Neural cell (in vitro differentiated cells): ENCODE measurements at regions not wholly inside any gene's neighbourhood (a gene's known extent, or its start where the extent isn't known, plus 50 kb on each side); places are given as distances from the start of the nearest gene placed in this dataset.

Experiments used
- H2AFZ ChIP-seq: fragments of 200-600, 300-800 bp; sonication (generic), shearing (Covaris generic); 2 replicates; pipeline ENCODE4 v1.6.0; 2014; ENCODE audit warnings: low read depth, mild to moderate bottlenecking, antibody characterized with exemption, low read length, moderate library complexity
- H3F3A ChIP-seq: fragments of 200-600 bp; shearing (Covaris generic); 2 replicates; pipeline ENCODE4 v1.6.1; 2016; ENCODE audit warnings: mild to moderate bottlenecking, moderate library complexity, mixed read lengths, antibody characterized with exemption, low read length; ENCODE audit not compliant: insufficient read depth, poor library complexity, severe bottlenecking
- H3K27ac ChIP-seq: fragments of 200-600, 300-800 bp; sonication (generic), shearing (Covaris generic); 2 replicates; pipeline ENCODE4 v1.5.1; 2014; ENCODE audit warnings: mild to moderate bottlenecking, low read length, moderate library complexity
- H3K27me3 ChIP-seq: fragments of 300-800, 200-600 bp; sonication (generic), shearing (Covaris generic); 2 replicates; pipeline ENCODE4 v1.6.0; 2014; ENCODE audit warnings: mild to moderate bottlenecking, low read depth, low read length, moderate library complexity; ENCODE audit not compliant: insufficient read depth
- H3K36me3 ChIP-seq: fragments of 300-800, 200-600 bp; sonication (generic), shearing (Covaris generic); 2 replicates; pipeline ENCODE4 v1.5.1; 2014; ENCODE audit warnings: mild to moderate bottlenecking, antibody characterized with exemption, low read length, moderate library complexity; ENCODE audit not compliant: insufficient read depth
- H3K4me2 ChIP-seq: fragments of 300-800, 200-600 bp; sonication (generic), shearing (Covaris generic); 2 replicates; pipeline ENCODE4 v1.6.0; 2014; ENCODE audit warnings: mild to moderate bottlenecking, low read length
- H3K4me3 ChIP-seq: fragments of 300-800, 200-600 bp; sonication (generic), shearing (Covaris generic); 2 replicates; pipeline ENCODE4 v1.5.1; 2014; ENCODE audit warnings: mild to moderate bottlenecking, low read length, moderate library complexity
- H3K79me2 ChIP-seq: fragments of 200-600 bp; shearing (Covaris generic); replicated peaks from 2 replicates; pipeline ENCODE4 v1.6.0; 2014; ENCODE audit warnings: mild to moderate bottlenecking, low read length, moderate library complexity; ENCODE audit not compliant: insufficient read depth
- H3K9ac ChIP-seq: fragments of 300-800, 200-600 bp; sonication (generic), shearing (Covaris generic); 2 replicates; pipeline ENCODE4 v1.6.1; 2016; ENCODE audit warnings: mild to moderate bottlenecking, low read length, mixed read lengths
- H3K9me2 ChIP-seq: fragments of 200-600 bp; shearing (Covaris generic); 2 replicates; pipeline ENCODE4 v1.6.1; 2016; ENCODE audit warnings: mild to moderate bottlenecking, low read length, mixed read lengths; ENCODE audit not compliant: insufficient read depth
- H3K9me3 ChIP-seq: fragments of 200-600, 300-800 bp; sonication (generic), shearing (Covaris generic); 2 replicates; pipeline ENCODE4 v1.6.1; 2016; ENCODE audit warnings: mild to moderate bottlenecking, mixed run types, low read length, moderate library complexity, mixed read lengths
- H4K20me1 ChIP-seq: fragments of 200-600 bp; shearing (Covaris generic); 2 replicates; pipeline ENCODE4 v1.6.1; 2016; ENCODE audit warnings: mild to moderate bottlenecking, mixed run types; ENCODE audit not compliant: insufficient read depth
- CTCF ChIP-seq: fragments of 450-650 bp; IDR thresholded peaks from 2 replicates; pipeline ENCODE4 v1.5.1; 2014; ENCODE audit warnings: antibody characterized with exemption, mild to moderate bottlenecking, moderate library complexity; ENCODE audit not compliant: poor library complexity, severe bottlenecking
- EP300 ChIP-seq: fragments of 450-650 bp; conservative IDR thresholded peaks from 2 replicates; pipeline ENCODE4 v1.6.1; 2014; ENCODE audit warnings: antibody characterized with exemption, mild to moderate bottlenecking, moderate library complexity; ENCODE audit not compliant: poor library complexity, severe bottlenecking
- EZH2 ChIP-seq: fragments of 200-600, 300-800 bp; shearing (Covaris generic), sonication (generic); IDR thresholded peaks from 2 replicates; pipeline ENCODE4 v1.6.1; 2014; ENCODE audit warnings: antibody characterized with exemption, low read length, borderline replicate concordance, mild to moderate bottlenecking; ENCODE audit not compliant: insufficient read depth, poor library complexity, severe bottlenecking
- MXI1 ChIP-seq: fragments of 450-650 bp; conservative IDR thresholded peaks from 2 replicates; pipeline ENCODE4 v1.6.1; 2014; ENCODE audit warnings: antibody characterized with exemption, mild to moderate bottlenecking; ENCODE audit not compliant: poor library complexity, severe bottlenecking
- POLR2AphosphoS5 ChIP-seq: IDR thresholded peaks from 2 replicates; pipeline ENCODE4 v1.6.1; 2012
- RAD21 ChIP-seq: fragments of 450-650 bp; conservative IDR thresholded peaks from 2 replicates; pipeline ENCODE4 v1.6.1; 2014; ENCODE audit warnings: antibody characterized with exemption, mild to moderate bottlenecking, moderate library complexity
- REST ChIP-seq: IDR thresholded peaks from 2 replicates; pipeline ENCODE4 v1.6.1; 2012; ENCODE audit warnings: borderline replicate concordance
- SMC3 ChIP-seq: fragments of 450-650 bp; conservative IDR thresholded peaks from 2 replicates; pipeline ENCODE4 v1.6.1; 2014; ENCODE audit warnings: antibody characterized with exemption, mild to moderate bottlenecking, moderate library complexity; ENCODE audit not compliant: poor library complexity
- TAF1 ChIP-seq: IDR thresholded peaks from 2 replicates; pipeline ENCODE4 v1.6.1; 2012; ENCODE audit warnings: low read depth

GRCh38 chr9:129382281-129383018 lies 204.4 kb upstream of the IER5L start:
- no peak overlapping the region for H3K27ac ChIP-seq
- no peaks in the 10 kb centered on the region for H3K27me3 ChIP-seq
- H3K9me2 ChIP-seq, result no peaks in the 10 kb centered on the region
- no peaks in the 10 kb centered on the region for H3K79me2 ChIP-seq
- H4K20me1 ChIP-seq, result no peaks in the 10 kb centered on the region
- peak overlapping the region; percentile 54 for H3K9ac ChIP-seq
- no peak overlapping the region for H3K4me2 ChIP-seq
- H3F3A ChIP-seq, result no peaks in the 10 kb centered on the region
- no peak for TF ChIP-seq TAF1
- H3K4me3 ChIP-seq, result no peak overlapping the region
- H3K36me3 ChIP-seq, result no peaks in the 10 kb centered on the region
- H3K9me3 ChIP-seq, result no peaks in the 10 kb centered on the region
- H2AFZ ChIP-seq, result no peak overlapping the region

GRCh38 chr9:129381481-129381957 lies 203.5 kb upstream of the IER5L start:
- Histone ChIP-seq H3K27me3 (no peaks in the 10 kb centered on the region), H3K4me3 (no peak overlapping the region), H3K4me2 (no peak overlapping the region), H2AFZ (no peak overlapping the region), H3F3A (no peaks in the 10 kb centered on the region), H3K79me2 (no peaks in the 10 kb centered on the region), H4K20me1 (no peaks in the 10 kb centered on the region), H3K9me3 (no peaks in the 10 kb centered on the region), H3K36me3 (no peaks in the 10 kb centered on the region), H3K9ac (no peak overlapping the region), H3K27ac (no peak overlapping the region), H3K9me2 (no peaks in the 10 kb centered on the region)
- no peak for TF ChIP-seq CTCF
- TF ChIP-seq EP300, result no peak

- H2AFZ ChIP-seq, result no peak overlapping the region
- no peaks in the 10 kb centered on the region for H3K36me3 ChIP-seq
- H3K27ac ChIP-seq, result no peak overlapping the region
- TF ChIP-seq CTCF (no peak), RAD21 (no peak), EP300 (no peak), EZH2 (no peak), POLR2AphosphoS5 (no peak), SMC3 (no peak), MXI1 (no peak), TAF1 (no peak), REST (no peak)
- no peaks in the 10 kb centered on the region for H3K9me3 ChIP-seq
- no peak overlapping the region for H3K4me2 ChIP-seq
- no peak overlapping the region for H3K9ac ChIP-seq
- no peak overlapping the region for H3K4me3 ChIP-seq
- no peaks in the 10 kb centered on the region for H4K20me1 ChIP-seq
- no peaks in the 10 kb centered on the region for H3K27me3 ChIP-seq
- H3K9me2 ChIP-seq, result no peaks in the 10 kb centered on the region
- no peaks in the 10 kb centered on the region for H3F3A ChIP-seq
- no peaks in the 10 kb centered on the region for H3K79me2 ChIP-seq
Measured at GRCh38 chr9:129380961-129381401, 202.9 kb upstream of the IER5L start.
